GM12878 (cell line): ENCODE measurements at regions not wholly inside any gene's neighbourhood (a gene's known extent, or its start where the extent isn't known, plus 50 kb on each side); places are given as distances from the start of the nearest gene placed in this dataset.

ENCODE experiments used
- ATAC-seq: fragments of 200-7000 bp; cut with Tn5 transposase; 3 replicates; pipeline ENCODE4 v1.9.1; 2020; ENCODE audit warnings: mild to moderate bottlenecking, moderate library complexity
- BruUV-seq: library from RNA; stranded (reverse); fragments of 400-500 nt; replicated peaks from 2 replicates; lab custom pipeline; 2021; lab: Mats Ljungman, UMichigan
- CTCF ChIA-PET: fragments of 300-600 bp; sonication (Branson Sonifier 250); formaldehyde crosslinking; extraction: SDS; loops from one replicate; lab custom pipeline; 2021; ENCODE audit warnings: inconsistent platforms; lab: Yijun Ruan, JAX
- POLR2A ChIA-PET: fragments of 350-600 bp; formaldehyde crosslinking; extraction: SDS; loops from one replicate; lab custom pipeline; 2021; ENCODE audit warnings: inconsistent platforms; lab: Charles Lee
- RAD21 ChIA-PET: fragments of 300-600 bp; sonication (Branson Sonifier 250); formaldehyde crosslinking; loops from one replicate; lab custom pipeline; 2023; ENCODE audit warnings: antibody characterized with exemption; ENCODE audit not compliant: unreplicated experiment; lab: Charles Lee
- SMC1A ChIA-PET: fragments of 300-600 bp; sonication (Branson Sonifier 250); formaldehyde crosslinking; loops from one replicate; lab custom pipeline; 2023; ENCODE audit not compliant: unreplicated experiment, uncharacterized antibody; lab: Charles Lee
- DNase-seq: peaks from one replicate; pipeline ENCODE4 v3.0.0-alpha.2; 2011; ENCODE audit warnings: low read depth, low spot score
- FAIRE-seq: peaks from 3 replicates; lab custom pipeline; 2011; peaks lifted over from hg19 to GRCh38; lab: Jason Lieb, UNC
- H2AFZ ChIP-seq: 2 replicates; pipeline ENCODE4 v1.6.0; 2011; ENCODE audit warnings: low read depth, low read length, control low read depth; ENCODE audit not compliant: control insufficient read depth
- H3K27ac ChIP-seq: 2 replicates; pipeline ENCODE4 v1.5.1; 2011; ENCODE audit warnings: control low read depth; ENCODE audit not compliant: control insufficient read depth, insufficient read depth
- H3K27me3 ChIP-seq, 2 experiments: replicated peaks in 1 of 2; 2 replicates each; pipeline versions ENCODE4 v1.6.0 to v1.6.1; 2011; ENCODE audit warnings: low read length in 1 of 2; ENCODE audit not compliant: control insufficient read depth in 2 of 2, insufficient read depth in 2 of 2
- H3K36me3 ChIP-seq, 2 experiments: 2 replicates each; pipeline ENCODE4 v1.5.1; 2011; ENCODE audit warnings: low read length in 1 of 2; ENCODE audit not compliant: control insufficient read depth in 2 of 2, insufficient read depth in 2 of 2
- H3K4me1 ChIP-seq: 2 replicates; pipeline ENCODE4 v1.6.1; 2011; ENCODE audit warnings: mild to moderate bottlenecking, low read length, moderate library complexity, mixed read lengths; ENCODE audit not compliant: control insufficient read depth, insufficient read depth
- H3K4me2 ChIP-seq: 2 replicates; pipeline ENCODE4 v1.6.0; 2011; ENCODE audit warnings: control low read depth; ENCODE audit not compliant: control insufficient read depth, insufficient read depth
- H3K4me3 ChIP-seq: fragments of 200-600 bp; sonication (generic); 2 replicates; pipeline ENCODE4 v1.5.1; 2016
- H3K79me2 ChIP-seq: 2 replicates; pipeline ENCODE4 v1.6.0; 2011; ENCODE audit warnings: low read length; ENCODE audit not compliant: control insufficient read depth, insufficient read depth
- H3K9ac ChIP-seq: 2 replicates; pipeline ENCODE4 v1.8.0; 2011; ENCODE audit warnings: low read length, control low read depth, mixed read lengths; ENCODE audit not compliant: control insufficient read depth, insufficient read depth
- H3K9me3 ChIP-seq: replicated peaks from 3 replicates; pipeline ENCODE4 v1.5.1; 2011; ENCODE audit warnings: mild to moderate bottlenecking, low read length; ENCODE audit not compliant: control insufficient read depth, insufficient read depth
- H4K20me1 ChIP-seq: 2 replicates; pipeline ENCODE4 v1.6.0; 2011; ENCODE audit not compliant: control insufficient read depth, insufficient read depth
- CBFB ChIP-seq: IDR thresholded peaks from 2 replicates; pipeline ENCODE4 v1.6.1; 2016; ENCODE audit warnings: antibody characterized with exemption, low read depth
- CREB1 ChIP-seq: IDR thresholded peaks from 2 replicates; pipeline ENCODE4 v1.6.1; 2012; ENCODE audit warnings: low read depth, mild to moderate bottlenecking, inconsistent platforms
- DPF2 ChIP-seq: fragments of 450-650 bp; IDR thresholded peaks from 2 replicates; pipeline ENCODE4 v1.6.1; 2017; ENCODE audit warnings: mild to moderate bottlenecking
- ESRRA ChIP-seq: IDR thresholded peaks from 2 replicates; pipeline ENCODE4 v1.6.1; 2012; ENCODE audit warnings: mild to moderate bottlenecking, low read length, improper control_type of control experiment
- HCFC1 ChIP-seq: fragments of 150-350 bp; IDR thresholded peaks from 2 replicates; pipeline ENCODE4 v1.6.1; 2014; ENCODE audit warnings: low read length
- KLF5 ChIP-seq: fragments of 450-650 bp; IDR thresholded peaks from 2 replicates; pipeline ENCODE4 v1.6.1; 2014; ENCODE audit warnings: mild to moderate bottlenecking; ENCODE audit not compliant: partially characterized antibody
- MTA3 ChIP-seq: IDR thresholded peaks from 2 replicates; pipeline ENCODE4 v1.6.1; 2012; ENCODE audit warnings: low read length, inconsistent platforms, borderline replicate concordance
- MYB ChIP-seq: fragments of 150-350 bp; IDR thresholded peaks from 2 replicates; pipeline ENCODE4 v1.6.1; 2014; ENCODE audit warnings: mild to moderate bottlenecking, low read depth, low read length, borderline replicate concordance
- PAX8 ChIP-seq: fragments of 450-650 bp; IDR thresholded peaks from 2 replicates; pipeline ENCODE4 v1.6.1; 2017; ENCODE audit warnings: mild to moderate bottlenecking, moderate library complexity
- PKNOX1 ChIP-seq: fragments of 450-650 bp; IDR thresholded peaks from 2 replicates; pipeline ENCODE4 v1.6.1; 2016; ENCODE audit warnings: mild to moderate bottlenecking
- YBX1 ChIP-seq: fragments of 450-650 bp; IDR thresholded peaks from 2 replicates; pipeline ENCODE4 v1.6.1; 2016; ENCODE audit warnings: antibody characterized with exemption
- WGBS: methylation state at CpG from one replicate; pipeline ENCODE4 v1.1.6; 2016; ENCODE audit warnings: low lambda C conversion rate; ENCODE audit not compliant: insufficient replicate concordance, insufficient coverage; ENCODE audit errors: missing lambda C conversion rate; 5-methylcytosine and 5-hydroxymethylcytosine counted together
- in situ Hi-C: fragments of 300-500 bp; cut with MboI; formaldehyde crosslinking; loops from 9 replicates; pipeline ENCODE4 v1.14.3; 2018; ENCODE audit warnings: mixed read lengths
- intact Hi-C: fragments of 100-400 bp; cut with micrococcal nuclease; formaldehyde crosslinking; loops from one replicate; pipeline ENCODE4 v1.14.2; 2022; ENCODE audit not compliant: unreplicated experiment
- TF ChIP-seq, protein P1 (sequence below): fragments of 450-650 bp; formaldehyde crosslinking; IDR thresholded peaks from 2 replicates; pipeline ENCODE4 v1.4.0; 2022; ENCODE audit warnings: mild to moderate bottlenecking, moderate library complexity

DNA sequence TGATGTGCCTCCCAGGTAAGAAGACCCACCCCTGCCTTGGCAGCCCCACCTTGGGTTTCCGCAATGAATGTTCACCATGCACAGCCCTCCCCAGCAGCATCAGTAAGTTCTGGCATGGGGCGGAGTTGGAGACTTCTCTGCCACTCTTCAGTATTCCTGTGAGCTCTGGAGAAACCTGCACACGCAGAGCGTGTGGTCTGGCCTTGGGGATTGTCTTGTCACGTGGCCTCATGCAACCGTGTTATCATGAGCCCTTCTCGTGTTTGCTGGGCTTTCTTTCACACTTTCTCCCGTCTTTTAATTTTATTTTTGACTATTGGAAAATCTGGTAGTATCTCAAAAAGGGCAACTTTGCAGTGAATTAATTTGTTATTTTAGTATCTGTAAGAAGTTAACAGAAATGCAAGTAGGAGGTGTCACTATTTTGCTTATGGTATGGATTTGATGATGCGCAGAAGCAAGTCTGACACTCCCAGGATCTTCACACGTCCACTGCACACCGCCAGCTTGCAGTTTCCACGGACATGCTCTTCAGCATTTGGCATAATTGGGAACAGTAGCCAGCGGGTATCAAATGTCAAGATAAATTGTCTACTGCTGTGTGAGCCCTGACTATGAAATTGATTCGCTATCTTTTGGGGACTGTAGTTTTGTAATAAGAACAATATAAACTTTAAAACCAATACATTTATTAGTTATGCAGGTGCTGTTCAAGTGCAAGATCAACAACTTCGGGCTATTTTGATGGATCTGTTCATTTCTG is 463.5 kb downstream of the QKI start:
- TF ChIP-seq DPF2, result no peak
- no peak for TF ChIP-seq PKNOX1
- TF ChIP-seq CBFB, result no peak
- TF ChIP-seq ESRRA, result no peak
- no peak for TF ChIP-seq MTA3
- no peak for TF ChIP-seq PAX8
- TF ChIP-seq, protein P1, sequence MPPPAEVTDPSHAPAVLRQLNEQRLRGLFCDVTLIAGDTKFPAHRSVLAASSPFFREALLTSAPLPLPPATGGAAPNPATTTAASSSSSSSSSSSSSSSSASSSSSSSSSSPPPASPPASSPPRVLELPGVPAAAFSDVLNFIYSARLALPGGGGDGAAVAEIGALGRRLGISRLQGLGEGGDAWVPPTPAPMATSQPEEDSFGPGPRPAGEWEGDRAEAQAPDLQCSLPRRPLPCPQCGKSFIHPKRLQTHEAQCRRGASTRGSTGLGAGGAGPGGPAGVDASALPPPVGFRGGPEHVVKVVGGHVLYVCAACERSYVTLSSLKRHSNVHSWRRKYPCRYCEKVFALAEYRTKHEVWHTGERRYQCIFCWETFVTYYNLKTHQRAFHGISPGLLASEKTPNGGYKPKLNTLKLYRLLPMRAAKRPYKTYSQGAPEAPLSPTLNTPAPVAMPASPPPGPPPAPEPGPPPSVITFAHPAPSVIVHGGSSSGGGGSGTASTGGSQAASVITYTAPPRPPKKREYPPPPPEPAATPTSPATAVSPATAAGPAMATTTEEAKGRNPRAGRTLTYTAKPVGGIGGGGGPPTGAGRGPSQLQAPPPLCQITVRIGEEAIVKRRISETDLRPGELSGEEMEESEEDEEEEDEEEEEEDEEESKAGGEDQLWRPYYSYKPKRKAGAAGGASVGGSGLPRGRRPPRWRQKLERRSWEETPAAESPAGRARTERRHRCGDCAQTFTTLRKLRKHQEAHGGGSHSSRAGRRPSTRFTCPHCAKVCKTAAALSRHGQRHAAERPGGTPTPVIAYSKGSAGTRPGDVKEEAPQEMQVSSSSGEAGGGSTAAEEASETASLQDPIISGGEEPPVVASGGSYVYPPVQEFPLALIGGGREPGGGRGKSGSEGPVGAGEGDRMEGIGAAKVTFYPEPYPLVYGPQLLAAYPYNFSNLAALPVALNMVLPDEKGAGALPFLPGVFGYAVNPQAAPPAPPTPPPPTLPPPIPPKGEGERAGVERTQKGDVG, result no peak
- no peak for TF ChIP-seq MYB
- no peak for TF ChIP-seq CREB1
- no peak for TF ChIP-seq HCFC1
- TF ChIP-seq KLF5, result no peak
- TF ChIP-seq YBX1, result no peak
- TF ChIP-seq, all 136 proteins: peak for 0
- intact Hi-C loops, result no loop called here
- CTCF ChIA-PET, result no interaction called here
- POLR2A ChIA-PET, result no interaction called here
- no peak overlapping the region for H3K4me3 ChIP-seq
- 35% methylated on average over 15 of the region's 15 CpGs for WGBS
- in situ Hi-C loops, result no loop called here
- no peak overlapping the region for H3K4me2 ChIP-seq
- BruUV-seq, result no TSS peak
- no peaks in the 10 kb centered on the region for H3K9me3 ChIP-seq
- SMC1A ChIA-PET, result no interaction called here
- no peaks in the 10 kb centered on the region; a peak in 1 of 4 replicates for H3K27me3 ChIP-seq
- H3K4me1 ChIP-seq, result no peaks in the 10 kb centered on the region
- no peaks in the 10 kb centered on the region for H3K36me3 ChIP-seq
- ATAC-seq (no peak), DNase-seq (no peak), FAIRE-seq (no peak)
- no peaks in the 10 kb centered on the region for H4K20me1 ChIP-seq
- no peak overlapping the region for H2AFZ ChIP-seq
- no peak overlapping the region for H3K9ac ChIP-seq
- H3K27ac ChIP-seq, result no peak overlapping the region
- no peaks in the 10 kb centered on the region for H3K79me2 ChIP-seq
- RAD21 ChIA-PET, result no interaction called here
